ENCODE measurements at regions not wholly inside any gene's neighbourhood (a gene's known extent, or its start where the extent isn't known, plus 50 kb on each side); places are given as distances from the start of the nearest gene placed in this dataset.

GRCh38 chr16:79537584-79537983 is 63.0 kb downstream of the MAF start (continued):
- TF ChIP-seq, protein P1, sequence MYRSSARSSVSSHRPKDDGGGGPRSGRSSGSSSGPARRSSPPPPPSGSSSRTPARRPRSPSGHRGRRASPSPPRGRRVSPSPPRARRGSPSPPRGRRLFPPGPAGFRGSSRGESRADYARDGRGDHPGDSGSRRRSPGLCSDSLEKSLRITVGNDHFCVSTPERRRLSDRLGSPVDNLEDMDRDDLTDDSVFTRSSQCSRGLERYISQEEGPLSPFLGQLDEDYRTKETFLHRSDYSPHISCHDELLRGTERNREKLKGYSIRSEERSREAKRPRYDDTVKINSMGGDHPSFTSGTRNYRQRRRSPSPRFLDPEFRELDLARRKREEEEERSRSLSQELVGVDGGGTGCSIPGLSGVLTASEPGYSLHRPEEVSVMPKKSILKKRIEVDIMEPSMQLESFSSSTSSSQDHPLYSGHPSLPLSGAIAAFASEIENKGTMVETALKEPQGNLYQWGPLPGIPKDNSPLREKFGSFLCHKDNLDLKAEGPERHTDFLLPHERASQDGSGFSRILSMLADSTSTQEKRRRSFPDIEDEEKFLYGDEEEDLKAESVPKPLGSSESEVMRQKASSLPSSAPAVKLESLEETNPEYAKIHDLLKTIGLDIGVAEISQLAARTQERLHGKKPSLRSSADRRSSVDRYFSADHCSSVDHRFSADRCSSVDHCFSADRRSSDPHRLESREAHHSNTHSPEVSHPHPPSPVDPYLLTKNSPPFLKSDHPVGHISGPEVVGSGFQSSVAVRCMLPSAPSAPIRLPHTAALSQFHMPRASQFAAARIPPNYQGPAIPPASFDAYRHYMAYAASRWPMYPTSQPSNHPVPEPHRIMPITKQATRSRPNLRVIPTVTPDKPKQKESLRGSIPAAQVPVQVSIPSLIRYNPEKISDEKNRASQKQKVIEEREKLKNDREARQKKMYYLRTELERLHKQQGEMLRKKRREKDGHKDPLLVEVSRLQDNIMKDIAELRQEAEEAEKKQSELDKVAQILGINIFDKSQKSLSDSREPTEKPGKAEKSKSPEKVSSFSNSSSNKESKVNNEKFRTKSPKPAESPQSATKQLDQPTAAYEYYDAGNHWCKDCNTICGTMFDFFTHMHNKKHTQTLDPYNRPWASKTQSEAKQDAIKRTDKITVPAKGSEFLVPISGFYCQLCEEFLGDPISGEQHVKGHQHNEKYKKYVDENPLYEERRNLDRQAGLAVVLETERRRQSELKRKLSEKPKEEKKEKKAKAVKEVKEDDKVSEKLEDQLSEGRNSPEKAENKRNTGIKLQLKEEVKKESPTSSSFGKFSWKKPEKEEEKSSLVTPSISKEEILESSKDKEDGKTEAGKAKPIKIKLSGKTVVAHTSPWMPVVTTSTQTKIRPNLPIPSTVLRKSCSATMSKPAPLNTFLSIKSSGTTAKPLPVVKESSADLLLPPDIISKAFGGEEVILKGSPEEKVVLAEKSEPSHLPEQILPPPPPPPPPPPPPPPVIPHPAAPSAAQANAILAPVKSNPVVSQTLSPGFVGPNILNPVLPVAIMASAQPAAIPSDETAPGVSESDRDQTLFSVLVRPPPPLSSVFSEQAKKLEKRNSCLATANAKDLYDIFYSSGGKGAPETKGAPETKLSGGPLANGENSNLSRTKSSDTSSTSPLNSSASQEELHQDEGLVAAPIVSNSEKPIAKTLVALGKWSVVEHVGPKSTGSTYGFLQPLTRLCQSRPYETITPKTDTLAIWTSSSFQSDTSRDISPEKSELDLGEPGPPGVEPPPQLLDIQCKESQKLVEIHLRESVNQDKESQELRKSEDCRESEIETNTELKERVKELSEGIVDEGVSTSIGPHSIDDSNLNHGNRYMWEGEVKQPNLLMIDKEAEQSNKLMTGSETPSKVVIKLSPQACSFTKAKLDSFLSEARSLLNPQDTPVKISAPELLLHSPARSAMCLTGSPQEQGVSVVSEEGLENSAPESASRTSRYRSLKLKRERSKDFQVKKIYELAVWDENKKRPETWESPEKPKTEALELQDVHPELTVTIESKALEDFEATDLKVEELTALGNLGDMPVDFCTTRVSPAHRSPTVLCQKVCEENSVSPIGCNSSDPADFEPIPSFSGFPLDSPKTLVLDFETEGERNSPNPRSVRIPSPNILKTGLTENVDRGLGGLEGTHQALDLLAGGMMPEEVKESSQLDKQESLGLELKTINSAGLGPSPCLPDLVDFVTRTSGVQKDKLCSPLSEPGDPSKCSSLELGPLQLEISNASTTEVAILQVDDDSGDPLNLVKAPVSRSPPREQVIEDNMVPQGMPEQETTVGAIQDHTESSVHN (IDR thresholded peaks at IDR 0.05; ENCODE audit: borderline replicate concordance in 1 of 2, low read depth in 1 of 2), result no peak
- TF ChIP-seq NBN (IDR thresholded peaks at IDR 0.05; ENCODE audit: low read depth), result no peak
- no peak for TF ChIP-seq SMARCB1 (IDR thresholded peaks at IDR 0.05; ENCODE audit: insufficient read length, low read depth)
- TF ChIP-seq MAZ (CRISPR knock-in tag; conservative IDR thresholded peaks at IDR 0.05 in 1 of 2, IDR thresholded peaks at IDR 0.05 in 1 of 2), result no peak
- TF ChIP-seq KLF1 (tag; IDR thresholded peaks at IDR 0.05), result no peak
- TF ChIP-seq NONO (IDR thresholded peaks at IDR 0.05; ENCODE audit: low read depth in 2 of 2, low read length in 1 of 2), result no peak
- TF ChIP-seq, protein P2, sequence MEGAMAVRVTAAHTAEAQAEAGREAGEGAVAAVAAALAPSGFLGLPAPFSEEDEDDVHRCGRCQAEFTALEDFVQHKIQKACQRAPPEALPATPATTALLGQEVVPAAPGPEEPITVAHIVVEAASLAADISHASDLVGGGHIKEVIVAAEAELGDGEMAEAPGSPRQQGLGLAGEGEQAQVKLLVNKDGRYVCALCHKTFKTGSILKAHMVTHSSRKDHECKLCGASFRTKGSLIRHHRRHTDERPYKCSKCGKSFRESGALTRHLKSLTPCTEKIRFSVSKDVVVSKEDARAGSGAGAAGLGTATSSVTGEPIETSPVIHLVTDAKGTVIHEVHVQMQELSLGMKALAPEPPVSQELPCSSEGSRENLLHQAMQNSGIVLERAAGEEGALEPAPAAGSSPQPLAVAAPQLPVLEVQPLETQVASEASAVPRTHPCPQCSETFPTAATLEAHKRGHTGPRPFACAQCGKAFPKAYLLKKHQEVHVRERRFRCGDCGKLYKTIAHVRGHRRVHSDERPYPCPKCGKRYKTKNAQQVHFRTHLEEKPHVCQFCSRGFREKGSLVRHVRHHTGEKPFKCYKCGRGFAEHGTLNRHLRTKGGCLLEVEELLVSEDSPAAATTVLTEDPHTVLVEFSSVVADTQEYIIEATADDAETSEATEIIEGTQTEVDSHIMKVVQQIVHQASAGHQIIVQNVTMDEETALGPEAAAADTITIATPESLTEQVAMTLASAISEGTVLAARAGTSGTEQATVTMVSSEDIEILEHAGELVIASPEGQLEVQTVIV (CRISPR knock-in tag; IDR thresholded peaks at IDR 0.05; ENCODE audit: borderline replicate concordance), result no peak
- no peak for TF ChIP-seq E2F3 (CRISPR knock-in tag; IDR thresholded peaks at IDR 0.05)
- no peak for TF ChIP-seq GABPA (tag; conservative IDR thresholded peaks at IDR 0.05; ENCODE audit: low read depth)
